SK-N-SH (cell line): ENCODE measurements at regions not wholly inside any gene's neighbourhood (a gene's known extent, or its start where the extent isn't known, plus 50 kb on each side); places are given as distances from the start of the nearest gene placed in this dataset.

Experiments used
- CTCF ChIA-PET: fragments of 300-600, 350-600 bp; formaldehyde crosslinking; extraction: SDS; loops from one replicate; lab custom pipeline; 2021; lab: Yijun Ruan, JAX
- POLR2A ChIA-PET: fragments of 350-600 bp; sonication (Branson Sonifier 250); formaldehyde crosslinking; extraction: SDS; loops from one replicate; lab custom pipeline; 2020; ENCODE audit warnings: antibody characterized with exemption, inconsistent platforms; lab: Yijun Ruan, JAX
- DNase-seq: peaks from one replicate; pipeline ENCODE4 v3.0.0; 2012
- H2AFZ ChIP-seq: fragments of 200-600 bp; sonication (generic); 2 replicates; pipeline ENCODE4 v1.8.1; 2016; ENCODE audit warnings: antibody characterized with exemption, mild to moderate bottlenecking, low read depth
- H3F3A ChIP-seq: fragments of 200-600 bp; sonication (generic); replicated peaks from 2 replicates; pipeline ENCODE3; 2016; ENCODE audit warnings: antibody characterized with exemption, mild to moderate bottlenecking; ENCODE audit not compliant: insufficient read depth
- H3K27ac ChIP-seq, 2 experiments: fragments of 200-500 bp in 1 of 2; fragments of 200-600 bp in 1 of 2; sonication (Bioruptor generic) in 1 of 2; sonication (generic), shearing (Covaris generic) in 1 of 2; 2 replicates each; pipeline versions ENCODE4 v1.5.1 to v1.6.1; 2014 to 2016; ENCODE audit warnings: low read depth in 2 of 2, inconsistent platforms in 1 of 2, low read length in 1 of 2, mild to moderate bottlenecking in 1 of 2, mixed read lengths in 1 of 2
- H3K27me3 ChIP-seq: fragments of 200-600 bp; sonication (generic), shearing (Covaris generic); 2 replicates; pipeline ENCODE4 v1.6.1; 2016; ENCODE audit warnings: mixed run types; ENCODE audit not compliant: insufficient read depth
- H3K36me3 ChIP-seq, 2 experiments: fragments of 200-500 bp in 1 of 2; fragments of 200-600 bp in 1 of 2; sonication (Bioruptor generic) in 1 of 2; sonication (generic) in 1 of 2; replicated peaks in 1 of 2; 2 replicates each; pipeline versions ENCODE3 to v1.5.1; 2014 to 2016; ENCODE audit warnings: low read length in 1 of 2, mild to moderate bottlenecking in 1 of 2; ENCODE audit not compliant: insufficient read depth in 2 of 2, control insufficient read depth in 1 of 2
- H3K4me1 ChIP-seq, 2 experiments: fragments of 200-500 bp in 1 of 2; fragments of 200-600 bp in 1 of 2; sonication (Bioruptor generic) in 1 of 2; sonication (generic), shearing (Covaris generic) in 1 of 2; 2 replicates each; pipeline versions ENCODE4 v1.5.1 to v1.6.1; 2014 to 2016; ENCODE audit warnings: low read depth in 1 of 2, low read length in 1 of 2, mixed run types in 1 of 2; ENCODE audit not compliant: insufficient read depth in 2 of 2, control insufficient read depth in 1 of 2
- H3K4me2 ChIP-seq: fragments of 200-600 bp; sonication (generic), shearing (Covaris generic); 2 replicates; pipeline ENCODE4 v1.6.1; 2017; ENCODE audit warnings: mixed run types
- H3K4me3 ChIP-seq, 2 experiments: fragments of 200-500 bp in 1 of 2; fragments of 200-600 bp in 1 of 2; sonication (Bioruptor generic) in 1 of 2; sonication (generic), shearing (Covaris generic) in 1 of 2; 2 replicates each; pipeline versions ENCODE4 v1.5.1 to v1.8.1; 2014 to 2016; ENCODE audit warnings: low read depth in 2 of 2, inconsistent platforms in 1 of 2, low read length in 1 of 2, mild to moderate bottlenecking in 1 of 2, mixed read lengths in 1 of 2, moderate library complexity in 1 of 2
- H3K79me2 ChIP-seq: fragments of 200-600 bp; sonication (generic); 2 replicates; pipeline ENCODE4 v1.8.1; 2017; ENCODE audit warnings: mild to moderate bottlenecking; ENCODE audit not compliant: insufficient read depth
- H3K9ac ChIP-seq: fragments of 200-600 bp; sonication (generic); 2 replicates; pipeline ENCODE4 v1.6.1; 2017; ENCODE audit warnings: mixed run types
- H3K9me2 ChIP-seq: fragments of 200-600 bp; sonication (generic); 2 replicates; pipeline ENCODE4 v1.6.1; 2017; ENCODE audit warnings: mixed run types
- H3K9me3 ChIP-seq: fragments of 200-600 bp; sonication (generic); 2 replicates; pipeline ENCODE4 v1.6.1; 2017; ENCODE audit warnings: mixed run types, mild to moderate bottlenecking, moderate library complexity
- H4K20me1 ChIP-seq: fragments of 200-600 bp; sonication (generic); 2 replicates; pipeline ENCODE4 v1.6.1; 2017; ENCODE audit warnings: mild to moderate bottlenecking, mixed run types; ENCODE audit not compliant: insufficient read depth
- CHD2 ChIP-seq: fragments of 150-350 bp; IDR thresholded peaks from 2 replicates; pipeline ENCODE4 v1.6.1; 2018; ENCODE audit warnings: low read length; ENCODE audit not compliant: partially characterized antibody
- EP300 ChIP-seq, 2 experiments: IDR thresholded peaks; 2 replicates each; pipeline versions ENCODE4 v1.4.0 to v1.6.1; 2012; ENCODE audit warnings: borderline replicate concordance in 1 of 2, low read depth in 1 of 2, low read length in 1 of 2
- FOSL2 ChIP-seq: IDR thresholded peaks from 2 replicates; pipeline ENCODE4 v1.4.0; 2012; ENCODE audit warnings: low read depth, mild to moderate bottlenecking, moderate library complexity, borderline replicate concordance
- FOXM1 ChIP-seq: IDR thresholded peaks from 2 replicates; pipeline ENCODE4 v1.4.0; 2012; ENCODE audit warnings: low read depth, mild to moderate bottlenecking
- GABPA ChIP-seq: IDR thresholded peaks from 2 replicates; pipeline ENCODE4 v1.4.0; 2012; ENCODE audit warnings: low read depth, mild to moderate bottlenecking
- GATA2 ChIP-seq: sonication (generic); formaldehyde crosslinking; IDR thresholded peaks from 2 replicates; pipeline ENCODE4 v1.5.0; 2020; ENCODE audit warnings: mild to moderate bottlenecking, missing genetic modification reagents
- MXI1 ChIP-seq: IDR thresholded peaks from 2 replicates; pipeline ENCODE4 v1.6.1; 2012; ENCODE audit warnings: mild to moderate bottlenecking, low read depth, low read length, improper control_type of control experiment
- NRF1 ChIP-seq: IDR thresholded peaks from 2 replicates; pipeline ENCODE4 v1.6.1; 2012; ENCODE audit warnings: low read depth, mild to moderate bottlenecking, low read length
- POLR2AphosphoS5 ChIP-seq: IDR thresholded peaks from 2 replicates; pipeline ENCODE4 v1.6.1; 2012; ENCODE audit warnings: low read depth, low read length
- RAD21 ChIP-seq: IDR thresholded peaks from 2 replicates; pipeline ENCODE4 v1.6.1; 2012; ENCODE audit warnings: mild to moderate bottlenecking, low read length
- RXRA ChIP-seq: IDR thresholded peaks from 2 replicates; pipeline ENCODE4 v1.4.0; 2012; ENCODE audit warnings: low read depth, mild to moderate bottlenecking, borderline replicate concordance
- SMC3 ChIP-seq: IDR thresholded peaks from 2 replicates; pipeline ENCODE4 v1.6.1; 2012; ENCODE audit warnings: low read depth, low read length, improper control_type of control experiment
- TAF1 ChIP-seq: IDR thresholded peaks from 2 replicates; pipeline ENCODE4 v1.6.1; 2012; ENCODE audit warnings: low read depth, mild to moderate bottlenecking, low read length, moderate library complexity, borderline replicate concordance
- TEAD4 ChIP-seq: IDR thresholded peaks from 2 replicates; pipeline ENCODE4 v1.4.0; 2012; ENCODE audit warnings: mild to moderate bottlenecking, borderline replicate concordance; ENCODE audit not compliant: insufficient read depth
- WGBS: methylation state at CpG from one replicate; pipeline ENCODE4 v1.1.6; 2017; ENCODE audit warnings: low lambda C conversion rate; 5-methylcytosine and 5-hydroxymethylcytosine counted together
- TF ChIP-seq, protein P1 (sequence below): fragments of 150-350 bp; IDR thresholded peaks from 2 replicates; pipeline ENCODE4 v1.6.1; 2016; ENCODE audit warnings: mild to moderate bottlenecking, low read depth, low read length
- TF ChIP-seq, protein P2 (sequence below): fragments of 200-600 bp; sonication (generic); IDR thresholded peaks from 2 replicates; pipeline ENCODE4 v1.6.1; 2017; ENCODE audit warnings: antibody characterized with exemption, mild to moderate bottlenecking, moderate library complexity
- TF ChIP-seq, protein P3 (sequence below): fragments of 150-350 bp; IDR thresholded peaks from 2 replicates; pipeline ENCODE4 v1.6.1; 2017; ENCODE audit warnings: antibody characterized with exemption, low read length, low read depth, borderline replicate concordance

DNA sequence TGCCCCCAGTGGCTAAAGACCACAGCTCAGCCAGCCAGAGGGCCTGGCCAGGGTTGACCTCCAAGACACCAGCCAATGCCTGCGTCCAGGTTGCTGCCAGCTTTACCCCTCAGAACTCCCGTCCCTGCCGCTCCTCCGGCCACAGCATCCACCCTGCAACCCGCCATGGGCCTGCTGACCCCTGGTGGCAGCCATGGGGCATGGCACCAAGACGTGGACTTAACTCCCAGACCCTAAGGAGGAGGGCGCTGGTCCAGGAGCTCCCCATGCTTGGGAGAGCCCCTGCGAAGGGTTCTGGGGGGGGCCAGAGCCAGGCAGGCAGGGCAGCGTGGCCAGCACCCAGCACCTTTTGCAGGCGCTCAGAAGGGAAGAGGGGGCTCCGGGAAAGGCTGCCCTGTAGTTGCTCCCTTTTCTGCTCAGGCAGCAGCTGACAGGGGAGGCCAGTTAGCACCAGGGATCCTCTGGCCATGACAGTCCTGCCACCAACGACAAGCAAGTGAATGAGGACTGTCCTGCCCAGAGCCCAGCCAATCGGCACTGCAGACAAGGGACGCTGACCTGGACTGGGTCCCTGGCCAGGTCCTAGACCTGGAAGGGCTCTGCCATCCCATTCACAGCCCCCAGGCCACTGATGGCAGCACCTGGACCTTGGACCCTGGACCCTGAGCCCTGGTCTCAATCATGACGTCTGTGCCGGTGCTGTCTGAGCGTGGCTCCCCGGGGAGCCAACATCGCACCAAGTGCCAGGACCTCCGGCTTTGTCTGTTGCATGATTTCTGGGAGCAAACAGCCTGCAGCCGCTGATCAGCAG, 246.2 kb downstream of the NPHP4 start:
- H3K27me3 ChIP-seq: no peaks in the 10 kb centered on the region
- 28% methylated on average over 6 of the region's 21 CpGs for WGBS
- H4K20me1 ChIP-seq: no peaks in the 10 kb centered on the region
- H3K36me3 ChIP-seq: no peaks in the 10 kb centered on the region
- peak; percentile 92 for DNase-seq
- no peak overlapping the region; a peak in 1 of 4 replicates for H3K4me3 ChIP-seq
- H3K9ac ChIP-seq: no peak overlapping the region
- H2AFZ ChIP-seq: no peak overlapping the region
- ChIA-PET POLR2A (interaction anchor here (0.6 to 1.7 kb wide), 3 partner anchors 236 to 1090 kb away, joined by 3 to 5 read pairs (median 3); no protein-coding TSS in a partner anchor), CTCF (interaction anchor here (0.5 to 8.4 kb wide), 103 partner anchors 8 to 1134 kb away, joined by 3 to 138 read pairs (median 4); partner anchors contain the start of gene AJAP1)
- H3K9me3 ChIP-seq: no peaks in the 10 kb centered on the region
- H3K9me2 ChIP-seq: no peaks in the 10 kb centered on the region
- TF ChIP-seq RXRA (no peak), SMC3 (peak; percentile 81), RAD21 (peak; percentile 91), CHD2 (peak; percentile 15)
- TF ChIP-seq, protein P1, sequence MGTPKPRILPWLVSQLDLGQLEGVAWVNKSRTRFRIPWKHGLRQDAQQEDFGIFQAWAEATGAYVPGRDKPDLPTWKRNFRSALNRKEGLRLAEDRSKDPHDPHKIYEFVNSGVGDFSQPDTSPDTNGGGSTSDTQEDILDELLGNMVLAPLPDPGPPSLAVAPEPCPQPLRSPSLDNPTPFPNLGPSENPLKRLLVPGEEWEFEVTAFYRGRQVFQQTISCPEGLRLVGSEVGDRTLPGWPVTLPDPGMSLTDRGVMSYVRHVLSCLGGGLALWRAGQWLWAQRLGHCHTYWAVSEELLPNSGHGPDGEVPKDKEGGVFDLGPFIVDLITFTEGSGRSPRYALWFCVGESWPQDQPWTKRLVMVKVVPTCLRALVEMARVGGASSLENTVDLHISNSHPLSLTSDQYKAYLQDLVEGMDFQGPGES: no peak
- TF ChIP-seq, protein P2, sequence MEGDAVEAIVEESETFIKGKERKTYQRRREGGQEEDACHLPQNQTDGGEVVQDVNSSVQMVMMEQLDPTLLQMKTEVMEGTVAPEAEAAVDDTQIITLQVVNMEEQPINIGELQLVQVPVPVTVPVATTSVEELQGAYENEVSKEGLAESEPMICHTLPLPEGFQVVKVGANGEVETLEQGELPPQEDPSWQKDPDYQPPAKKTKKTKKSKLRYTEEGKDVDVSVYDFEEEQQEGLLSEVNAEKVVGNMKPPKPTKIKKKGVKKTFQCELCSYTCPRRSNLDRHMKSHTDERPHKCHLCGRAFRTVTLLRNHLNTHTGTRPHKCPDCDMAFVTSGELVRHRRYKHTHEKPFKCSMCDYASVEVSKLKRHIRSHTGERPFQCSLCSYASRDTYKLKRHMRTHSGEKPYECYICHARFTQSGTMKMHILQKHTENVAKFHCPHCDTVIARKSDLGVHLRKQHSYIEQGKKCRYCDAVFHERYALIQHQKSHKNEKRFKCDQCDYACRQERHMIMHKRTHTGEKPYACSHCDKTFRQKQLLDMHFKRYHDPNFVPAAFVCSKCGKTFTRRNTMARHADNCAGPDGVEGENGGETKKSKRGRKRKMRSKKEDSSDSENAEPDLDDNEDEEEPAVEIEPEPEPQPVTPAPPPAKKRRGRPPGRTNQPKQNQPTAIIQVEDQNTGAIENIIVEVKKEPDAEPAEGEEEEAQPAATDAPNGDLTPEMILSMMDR: peak; percentile 41
- peaks cover 0 to 25% of the 10 kb centered on the region in 2 experiments; a peak in 1 of 4 replicates for H3K4me1 ChIP-seq
- no peak overlapping the region for H3K4me2 ChIP-seq
- H3K79me2 ChIP-seq: no peaks in the 10 kb centered on the region
- no peak overlapping the region; a peak in 1 of 4 replicates for H3K27ac ChIP-seq
- H3F3A ChIP-seq: no peaks in the 10 kb centered on the region

GRCh38 chr1:5744911-5745799, 247.1 kb downstream of the NPHP4 start:
- Histone ChIP-seq H3K79me2 (no peaks in the 10 kb centered on the region), H3K4me3 (no peak overlapping the region), H3F3A (no peaks in the 10 kb centered on the region), H3K9me2 (no peaks in the 10 kb centered on the region), H3K27me3 (no peaks in the 10 kb centered on the region), H3K9me3 (no peaks in the 10 kb centered on the region), H3K27ac (no peak overlapping the region; a peak in 1 of 4 replicates), H2AFZ (no peak overlapping the region), H4K20me1 (no peaks in the 10 kb centered on the region), H3K4me1 (peaks cover 0 to 23% of the 10 kb centered on the region in 2 experiments; a peak in 1 of 4 replicates), H3K9ac (no peak overlapping the region), H3K36me3 (no peaks in the 10 kb centered on the region), H3K4me2 (no peak overlapping the region)
- ChIA-PET CTCF (interaction anchor here (0.6 to 8.4 kb wide), 95 partner anchors 8 to 1134 kb away, joined by 3 to 138 read pairs (median 5); partner anchors contain the start of gene AJAP1), POLR2A (interaction anchor here (0.6 to 1.7 kb wide), 3 partner anchors 235 to 1089 kb away, joined by 3 to 5 read pairs (median 3); no protein-coding TSS in a partner anchor)
- WGBS: 36% methylated on average over 23 of the region's 26 CpGs
- peak; percentile 81 for DNase-seq
- TF ChIP-seq MXI1: no peak
- no peak for TF ChIP-seq NRF1
- TF ChIP-seq, protein P2: no peak
- no peak for TF ChIP-seq FOSL2
- TF ChIP-seq RXRA: no peak
- no peak for TF ChIP-seq POLR2AphosphoS5
- no peak for TF ChIP-seq FOXM1
- no peak for TF ChIP-seq TAF1
- no peak for TF ChIP-seq EP300 (IDR thresholded peaks at IDR 0.05; ENCODE audit: borderline replicate concordance in 1 of 2, low read depth in 1 of 2, low read length in 1 of 2)
- TF ChIP-seq GATA2 (CRISPR knock-in tag): no peak
- no peak for TF ChIP-seq TEAD4
- no peak for TF ChIP-seq GABPA
- TF ChIP-seq, protein P3, sequence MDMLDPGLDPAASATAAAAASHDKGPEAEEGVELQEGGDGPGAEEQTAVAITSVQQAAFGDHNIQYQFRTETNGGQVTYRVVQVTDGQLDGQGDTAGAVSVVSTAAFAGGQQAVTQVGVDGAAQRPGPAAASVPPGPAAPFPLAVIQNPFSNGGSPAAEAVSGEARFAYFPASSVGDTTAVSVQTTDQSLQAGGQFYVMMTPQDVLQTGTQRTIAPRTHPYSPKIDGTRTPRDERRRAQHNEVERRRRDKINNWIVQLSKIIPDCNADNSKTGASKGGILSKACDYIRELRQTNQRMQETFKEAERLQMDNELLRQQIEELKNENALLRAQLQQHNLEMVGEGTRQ: no peak
- TF ChIP-seq RAD21: no peak
